ENCODE measurements at regions not wholly inside any gene's neighbourhood (a gene's known extent, or its start where the extent isn't known, plus 50 kb on each side); places are given as distances from the start of the nearest gene placed in this dataset.
"Not testable (repeated sequence)": the region's sequence is repeated elsewhere in the genome, so short reads cannot be mapped to it uniquely, and the experiment has no call there.

DNA sequence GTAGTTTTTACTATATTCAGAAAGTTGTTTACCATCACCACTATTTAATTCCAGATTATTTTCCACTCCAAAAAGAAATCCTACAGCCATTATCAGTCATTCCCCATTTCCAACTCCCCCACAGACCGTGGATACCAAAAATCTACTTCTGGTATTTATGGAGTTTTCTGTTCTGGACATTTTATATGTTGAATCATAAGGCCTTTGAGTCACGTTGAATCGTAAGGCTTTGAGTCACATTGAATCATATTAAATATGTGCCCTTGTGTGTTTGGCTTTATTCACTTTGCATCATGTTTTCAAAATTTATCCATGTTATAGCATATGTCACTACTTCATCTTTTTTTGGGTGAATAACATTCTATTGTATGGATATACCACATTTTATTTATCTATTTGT is 454.1 kb upstream of the NUDT12 start:
- DNase-seq = no peak

GRCh38 chr5:104015765-104016164 is 453.2 kb upstream of the NUDT12 start:
- DNase-seq = no peak

- not testable (repeated sequence) for DNase-seq
These were observed 440.2 kb upstream of the NUDT12 start for GRCh38 chr5:104002783-104003182.

DNA sequence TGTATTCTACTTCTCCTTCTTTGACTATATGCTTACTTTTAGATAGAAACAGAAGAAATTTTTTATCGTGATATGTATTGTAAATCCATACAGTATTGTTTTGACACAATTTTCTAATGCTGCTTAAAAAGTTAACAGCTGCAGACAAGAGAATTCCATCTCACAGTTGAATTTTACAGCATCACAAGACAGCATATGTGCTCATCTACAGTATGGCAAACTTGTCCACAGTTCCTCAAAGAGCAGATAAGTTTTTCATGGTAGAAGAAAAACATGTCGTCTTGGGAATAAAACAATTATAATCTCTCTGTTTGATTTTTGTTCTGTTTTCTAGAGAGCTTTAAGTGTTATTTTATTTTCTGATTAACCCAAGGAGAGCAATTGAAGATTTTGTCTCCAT is 438.5 kb upstream of the NUDT12 start:
- no peak for DNase-seq

GRCh38 chr5:103993031-103993430 is 430.4 kb upstream of the NUDT12 start:
- no peak for DNase-seq

- no peak for DNase-seq
These were observed 427.5 kb upstream of the NUDT12 start for GRCh38 chr5:103990064-103990463.

DNA sequence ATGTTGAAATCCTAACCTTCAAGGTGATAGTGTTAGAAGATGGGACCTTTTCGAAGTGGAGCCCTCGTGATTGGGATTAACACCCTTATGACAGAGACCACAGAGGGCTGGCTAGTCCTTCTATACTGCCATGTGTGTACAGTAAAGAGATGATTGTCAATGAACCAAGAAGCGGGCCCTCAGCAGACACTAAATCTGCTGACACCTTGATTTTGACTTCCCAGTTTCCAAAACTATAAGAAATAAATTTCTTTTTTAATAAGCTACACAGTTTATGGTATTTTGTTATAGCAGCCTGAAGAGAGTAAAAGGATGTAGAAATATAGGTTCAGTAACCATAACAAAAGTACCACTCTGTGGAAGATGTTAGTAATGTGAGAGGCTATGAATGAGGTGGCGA is 419.0 kb upstream of the NUDT12 start:
- no peak for DNase-seq

GRCh38 chr5:103973669-103974068 is 411.1 kb upstream of the NUDT12 start:
- no peak for DNase-seq

DNA sequence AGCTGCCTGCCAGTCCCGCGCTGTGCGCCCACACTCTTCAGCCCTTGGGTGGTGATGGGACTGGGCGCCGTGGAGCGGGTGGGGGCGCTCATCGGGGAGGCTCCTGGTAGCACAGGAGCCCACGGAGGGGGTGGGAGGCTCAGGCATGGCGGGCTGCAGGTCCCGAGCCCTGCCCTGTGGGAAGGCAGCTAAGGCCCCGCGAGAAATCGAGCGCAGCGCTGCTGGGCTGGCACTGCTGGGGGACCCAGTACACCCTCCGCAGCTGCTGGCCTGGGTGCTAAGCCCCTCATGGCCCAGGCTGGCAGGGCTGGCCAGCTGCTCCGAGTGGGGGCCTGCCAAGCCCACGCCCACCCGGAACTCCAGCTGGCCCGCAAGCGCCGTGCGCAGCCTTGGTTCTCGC is 403.7 kb upstream of the NUDT12 start:
- DNase-seq = not testable (repeated sequence)

DNA sequence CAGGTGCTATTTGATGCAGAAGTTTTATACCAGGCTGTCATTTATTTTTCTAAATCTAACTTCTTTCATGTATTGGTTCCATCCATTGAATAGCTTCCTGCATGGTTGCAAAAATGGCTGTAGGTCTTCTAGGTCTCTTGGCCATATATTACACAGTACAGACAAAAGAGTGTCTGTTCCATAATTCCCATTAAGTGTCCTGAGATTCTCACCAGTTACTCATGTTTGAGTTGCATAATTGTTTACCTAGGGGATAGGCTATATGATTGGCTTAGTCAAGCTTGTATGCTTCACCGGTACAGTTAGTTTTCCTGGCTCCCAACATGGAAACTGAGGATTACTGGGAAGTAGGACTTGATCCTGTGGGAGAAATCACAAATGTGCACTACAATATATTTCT is 399.4 kb upstream of the NUDT12 start:
- no peak for DNase-seq

- DNase-seq = no peak
These were observed 391.2 kb upstream of the NUDT12 start for GRCh38 chr5:103953601-103954382.

DNA sequence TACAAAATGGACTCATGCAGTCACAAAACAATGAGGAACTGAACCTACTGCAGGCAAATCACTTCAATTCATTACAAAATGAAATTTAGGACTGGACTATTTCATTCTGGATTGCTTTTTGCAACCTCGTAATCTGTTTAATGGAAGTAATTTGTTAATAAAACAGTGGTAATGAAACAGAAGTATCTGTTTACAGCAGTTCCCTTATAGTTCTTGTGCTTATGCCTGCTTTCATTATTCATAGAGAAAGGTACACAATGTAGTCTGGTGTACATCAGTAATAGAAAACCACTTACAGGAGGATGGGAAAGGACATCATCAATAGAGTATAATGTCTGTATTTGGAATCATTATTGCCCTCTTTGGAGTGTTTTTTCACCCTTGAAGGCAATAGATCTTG is 389.2 kb upstream of the NUDT12 start:
- no peak for DNase-seq

DNA sequence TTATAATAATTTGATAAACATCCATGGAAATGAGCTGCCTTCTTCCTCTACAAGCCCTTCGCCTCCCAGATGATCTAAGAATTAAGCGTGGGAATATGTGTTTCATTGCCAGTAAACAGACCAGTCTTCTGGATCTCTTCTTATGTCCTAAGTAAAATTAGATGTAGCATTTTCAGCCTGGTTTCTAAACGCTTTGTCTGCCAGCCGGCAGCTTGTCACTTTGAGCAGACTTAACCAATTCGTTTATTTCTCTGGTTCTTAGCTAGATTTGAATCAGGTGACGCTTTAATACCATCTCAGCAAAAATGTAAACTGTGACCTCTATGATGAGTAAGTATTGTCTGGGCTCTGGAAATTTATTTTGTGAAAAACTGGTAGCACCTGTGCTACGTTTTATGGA is 380.6 kb upstream of the NUDT12 start:
- no peak for DNase-seq

DNA sequence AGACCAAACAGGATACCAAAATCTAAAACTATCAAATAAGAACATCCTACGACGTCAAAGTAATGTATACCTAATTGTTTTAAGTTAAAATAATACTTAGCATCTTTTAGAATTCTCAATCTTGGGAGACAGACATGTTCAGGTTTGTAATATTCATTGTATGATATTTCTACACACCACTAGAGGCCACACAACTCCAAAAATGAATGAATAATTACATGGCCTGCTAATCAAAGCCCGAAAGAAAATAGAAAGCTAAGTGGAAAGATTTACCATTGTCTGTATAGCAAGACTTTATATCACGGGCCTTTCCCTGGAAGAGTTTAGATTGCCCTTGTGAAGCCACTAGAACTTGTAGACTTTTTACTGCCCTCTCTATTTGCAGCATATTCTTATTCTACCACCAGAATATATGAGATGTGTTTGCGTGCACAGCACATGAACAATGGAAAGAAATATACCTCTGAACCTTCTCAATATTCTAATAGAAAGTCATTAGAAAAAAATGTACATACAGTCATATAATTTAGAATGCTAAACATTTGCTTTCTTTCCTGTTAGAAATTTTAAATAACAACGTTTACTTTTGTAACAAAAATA is 380.1 kb upstream of the NUDT12 start:
- DNase-seq = no peak

DNA sequence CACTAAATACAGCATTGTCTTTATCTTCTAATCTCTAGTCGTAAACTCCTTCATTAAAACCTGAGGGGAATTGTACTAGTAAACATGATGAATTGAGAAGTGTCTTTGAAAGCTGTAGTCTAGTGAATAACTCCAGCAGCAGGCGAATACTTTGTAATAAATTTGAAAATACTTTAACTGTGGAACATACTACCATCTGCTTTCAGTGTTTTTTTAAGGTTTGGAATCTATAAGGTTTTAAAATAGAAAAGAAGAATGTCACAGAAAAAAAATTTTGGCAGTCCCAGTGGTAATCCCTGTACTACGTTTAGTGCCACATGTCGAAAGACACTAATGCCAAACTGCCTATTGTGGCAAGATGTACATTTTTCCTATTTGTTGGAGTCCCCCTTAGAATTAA is 379.0 kb upstream of the NUDT12 start:
- DNase-seq = no peak

GRCh38 chr5:103938146-103938695 is 375.6 kb upstream of the NUDT12 start:
- DNase-seq = no peak

DNA sequence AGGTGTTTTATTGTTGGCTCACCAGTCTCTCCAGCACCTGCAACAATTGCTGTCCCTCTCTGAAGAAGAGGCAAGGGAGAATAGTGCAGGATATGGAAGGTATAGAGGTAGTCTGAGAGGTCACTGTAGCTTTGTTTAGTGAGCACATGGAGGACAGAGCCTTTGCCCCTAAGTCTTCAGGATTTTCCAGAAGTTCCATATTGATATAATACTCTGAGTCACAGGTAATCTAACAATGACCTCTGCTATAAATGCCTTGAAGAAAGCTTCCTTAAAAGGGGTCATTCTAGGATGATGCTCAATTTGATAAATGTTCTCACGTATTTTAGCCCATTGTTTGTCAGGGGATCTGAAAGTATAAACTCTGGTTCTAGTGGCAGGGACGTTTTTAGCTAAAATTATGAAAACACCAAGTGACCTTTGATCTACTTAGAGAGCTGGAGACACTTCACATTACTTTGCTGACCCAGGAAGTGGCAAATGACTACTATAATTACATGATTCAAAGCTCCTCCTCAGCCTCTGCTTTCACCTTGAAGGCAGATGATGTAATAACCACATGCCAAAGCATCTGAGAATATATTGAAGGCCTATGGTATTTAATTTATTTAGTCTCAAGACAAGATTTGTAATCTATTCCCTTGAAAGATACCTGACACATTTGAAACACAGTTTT is 366.9 kb upstream of the NUDT12 start:
- no peak for DNase-seq

- DNase-seq = no peak
These were observed 365.1 kb upstream of the NUDT12 start for GRCh38 chr5:103927739-103928138.

GRCh38 chr5:103923616-103924168 is 361.1 kb upstream of the NUDT12 start:
- no peak for DNase-seq

- DNase-seq = no peak
These were observed 356.9 kb upstream of the NUDT12 start for GRCh38 chr5:103919506-103919905.

DNA sequence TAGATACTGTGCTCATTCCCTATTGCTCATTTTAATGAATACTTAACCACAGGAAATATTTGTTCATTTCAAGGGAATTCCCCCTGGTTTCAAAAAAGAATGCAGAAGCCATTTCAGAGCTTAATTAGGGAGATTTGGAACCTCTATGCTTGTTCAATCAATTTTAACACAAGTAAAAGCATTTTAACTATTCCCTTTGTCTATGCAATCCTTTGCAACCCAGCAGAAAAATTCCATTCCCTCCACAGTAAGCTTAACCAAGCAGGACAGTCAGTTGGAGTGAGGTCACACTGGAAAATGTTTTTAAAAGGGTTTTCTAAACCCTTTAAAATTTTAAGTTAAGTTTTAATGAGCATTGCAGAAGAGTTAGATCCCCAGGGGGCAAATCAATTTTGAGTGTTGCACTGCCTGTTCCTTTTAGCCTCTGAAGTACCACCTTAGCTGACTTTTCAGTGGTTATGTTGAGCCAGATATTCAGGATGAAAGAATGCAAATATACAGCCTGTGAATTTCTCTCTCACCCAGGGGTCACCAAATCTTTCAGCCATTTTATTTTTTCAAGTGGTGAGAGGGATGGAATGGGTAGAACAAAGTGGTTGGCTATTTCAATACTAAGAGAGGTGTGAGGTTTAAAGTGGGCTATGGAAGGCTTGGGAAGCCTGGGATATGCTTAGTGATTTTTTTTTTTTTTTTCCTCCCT is 356.2 kb upstream of the NUDT12 start:
- no peak for DNase-seq

- DNase-seq = no peak
These were observed 352.5 kb upstream of the NUDT12 start for GRCh38 chr5:103915081-103915480.

- DNase-seq = no peak
These were observed 348.2 kb upstream of the NUDT12 start for GRCh38 chr5:103910786-103911185.

Data from 8988T (cell line).